ENCODE measurements at regions not wholly inside any gene's neighbourhood (a gene's known extent, or its start where the extent isn't known, plus 50 kb on each side); places are given as distances from the start of the nearest gene placed in this dataset.

GRCh38 chr18:1034971-1035370 lies 130.3 kb downstream of the ADCYAP1 start:
- H4K20me1 ChIP-seq (ENCODE audit: insufficient read depth, low read length): no peaks in the 10 kb centered on the region
- no peaks in the 10 kb centered on the region for H3K9me3 ChIP-seq (ENCODE audit: insufficient read depth, low read depth, low read length)
- Mint-ChIP-seq H3K4me3 (ENCODE audit: unreplicated experiment) (no peak overlapping the region), H3K27me3 (ENCODE audit: low read depth, unreplicated experiment) (peaks cover 2% of the 10 kb centered on the region), H3K27ac (ENCODE audit: unreplicated experiment) (no peak overlapping the region), H3K36me3 (ENCODE audit: low read depth, unreplicated experiment) (no peaks in the 10 kb centered on the region), H3K4me1 (ENCODE audit: low read depth, unreplicated experiment) (no peaks in the 10 kb centered on the region), H3K9me3 (ENCODE audit: unreplicated experiment) (peaks cover 25% of the 10 kb centered on the region)
- FAIRE-seq (no peak), DNase-seq (ENCODE audit: low read depth) (no peak)
- no peak overlapping the region for H2AFZ ChIP-seq (ENCODE audit: low read depth, low read length)
- no peak overlapping the region for H3K4me3 ChIP-seq (ENCODE audit: insufficient read depth, low read depth, low read length)
- H3K79me2 ChIP-seq (ENCODE audit: insufficient read depth, low read length): no peaks in the 10 kb centered on the region
- no peaks in the 10 kb centered on the region for H3K36me3 ChIP-seq (ENCODE audit: insufficient read depth, low read length)
- H3K4me2 ChIP-seq (ENCODE audit: low read length): no peak overlapping the region
- no peaks in the 10 kb centered on the region for H3K4me1 ChIP-seq (ENCODE audit: insufficient read depth, low read length)
- no peak overlapping the region for H3K27ac ChIP-seq (ENCODE audit: low read depth, low read length)
- no peak overlapping the region for H3K9ac ChIP-seq (ENCODE audit: low read length)
- H3K27me3 ChIP-seq (ENCODE audit: insufficient read depth, low read length): no peaks in the 10 kb centered on the region
- TF ChIP-seq CTCF (IDR thresholded peaks at IDR 0.05; ENCODE audit: insufficient read depth, low read depth, low read length): no peak
- TF ChIP-seq EZH2 (IDR thresholded peaks at IDR 0.05; ENCODE audit: insufficient read depth, low read length): no peak

DNA sequence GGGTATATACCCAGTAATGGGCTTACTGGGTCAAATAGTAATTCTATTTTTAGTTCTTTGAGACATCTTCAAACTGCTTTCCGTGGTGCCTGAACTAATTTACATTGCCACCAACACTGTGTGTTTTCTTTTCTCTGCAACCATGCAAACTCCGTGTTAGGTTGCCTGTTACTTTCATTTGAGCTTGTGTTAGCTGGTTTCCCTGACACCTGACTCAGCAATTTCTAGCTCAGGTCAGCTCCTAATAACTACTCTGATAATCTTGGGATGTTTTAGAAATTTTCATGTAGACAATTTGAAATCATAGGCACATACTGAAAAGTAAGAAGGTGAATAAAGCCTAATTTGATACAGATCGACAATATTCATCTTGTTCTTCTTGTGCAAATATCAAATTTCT lies 132.3 kb downstream of the ADCYAP1 start:
- FAIRE-seq: no peak
- H3K36me3 Mint-ChIP-seq (ENCODE audit: low read depth, unreplicated experiment): no peaks in the 10 kb centered on the region

More for the DNA sequence above, 132.3 kb downstream of the ADCYAP1 start:
- H3K4me1 Mint-ChIP-seq (ENCODE audit: low read depth, unreplicated experiment): no peaks in the 10 kb centered on the region
- peaks cover 2% of the 10 kb centered on the region for H3K27me3 Mint-ChIP-seq (ENCODE audit: low read depth, unreplicated experiment)
- Histone ChIP-seq H2AFZ (ENCODE audit: low read depth, low read length) (no peak overlapping the region), H3K9me3 (ENCODE audit: insufficient read depth, low read depth, low read length) (no peaks in the 10 kb centered on the region), H3K4me1 (ENCODE audit: insufficient read depth, low read length) (no peaks in the 10 kb centered on the region), H3K4me3 (ENCODE audit: insufficient read depth, low read depth, low read length) (no peak overlapping the region), H3K27ac (ENCODE audit: low read depth, low read length) (no peak overlapping the region), H3K79me2 (ENCODE audit: insufficient read depth, low read length) (no peaks in the 10 kb centered on the region), H3K4me2 (ENCODE audit: low read length) (no peak overlapping the region), H3K9ac (ENCODE audit: low read length) (no peak overlapping the region), H4K20me1 (ENCODE audit: insufficient read depth, low read length) (no peaks in the 10 kb centered on the region), H3K27me3 (ENCODE audit: insufficient read depth, low read length) (no peaks in the 10 kb centered on the region), H3K36me3 (ENCODE audit: insufficient read depth, low read length) (no peaks in the 10 kb centered on the region)
- DNase-seq (ENCODE audit: low read depth): no peak
- no peak for TF ChIP-seq CTCF (IDR thresholded peaks at IDR 0.05; ENCODE audit: insufficient read depth, low read depth, low read length)
- no peak for TF ChIP-seq EZH2 (IDR thresholded peaks at IDR 0.05; ENCODE audit: insufficient read depth, low read length)
- H3K9me3 Mint-ChIP-seq (ENCODE audit: unreplicated experiment): peaks cover 8% of the 10 kb centered on the region
- no peak overlapping the region for H3K4me3 Mint-ChIP-seq (ENCODE audit: unreplicated experiment)
- H3K27ac Mint-ChIP-seq (ENCODE audit: unreplicated experiment): no peak overlapping the region

Measured in astrocyte (in vitro differentiated cells and primary cell).